Endothelial cell of umbilical vein (primary cell): ENCODE measurements at regions not wholly inside any gene's neighbourhood (a gene's known extent, or its start where the extent isn't known, plus 50 kb on each side); places are given as distances from the start of the nearest gene placed in this dataset.

Source experiments
- BruUV-seq: library from RNA; stranded (reverse); fragments of 400-500 nt; replicated peaks from 2 replicates; lab custom pipeline; 2021; lab: Mats Ljungman, UMichigan
- CTCF ChIA-PET: fragments of 300-600, 350-600 bp; sonication (Branson Sonifier 250); formaldehyde crosslinking; loops from one replicate; lab custom pipeline; 2021; ENCODE audit warnings: antibody characterized with exemption, inconsistent platforms; lab: Charles Lee
- POLR2A ChIA-PET: fragments of 300-600, 350-600 bp; sonication (Branson Sonifier 250); formaldehyde crosslinking; loops from one replicate; lab custom pipeline; 2021; ENCODE audit warnings: antibody characterized with exemption, inconsistent platforms; lab: Charles Lee
- DNase-seq: peaks from one replicate; pipeline ENCODE4 v3.0.0-alpha.2; 2011; ENCODE audit warnings: low read depth, low spot score
- FAIRE-seq: peaks from 2 replicates; lab custom pipeline; 2011; peaks lifted over from hg19 to GRCh38; lab: Jason Lieb, UNC
- H2AFZ ChIP-seq: 2 replicates; pipeline ENCODE4 v1.6.0; 2012; ENCODE audit warnings: low read depth, low read length, control low read depth, inconsistent platforms
- H3K27ac ChIP-seq: 2 replicates; pipeline ENCODE4 v1.5.1; 2011; ENCODE audit warnings: low read depth, mild to moderate bottlenecking, control low read depth, low read length, moderate library complexity; ENCODE audit not compliant: insufficient read depth
- H3K27me3 ChIP-seq, 2 experiments: 2 replicates each; pipeline versions ENCODE4 v1.6.0 to v1.6.1; 2011; ENCODE audit warnings: low read length in 2 of 2, mixed read lengths in 1 of 2; ENCODE audit not compliant: control insufficient read depth in 2 of 2, insufficient read depth in 2 of 2
- H3K36me3 ChIP-seq, 2 experiments: 2 replicates in 1 of 2; 3 replicates in 1 of 2; pipeline ENCODE4 v1.5.1; 2011; ENCODE audit warnings: low read length in 2 of 2, mild to moderate bottlenecking in 1 of 2, moderate library complexity in 1 of 2; ENCODE audit not compliant: control insufficient read depth in 2 of 2, insufficient read depth in 2 of 2; ENCODE audit errors: extremely low read depth in 1 of 2
- H3K4me1 ChIP-seq: 3 replicates; pipeline ENCODE4 v1.5.1; 2011; ENCODE audit warnings: mild to moderate bottlenecking, low read length; ENCODE audit not compliant: control insufficient read depth, insufficient read depth; ENCODE audit errors: extremely low read depth
- H3K4me2 ChIP-seq: 2 replicates; pipeline ENCODE4 v1.6.1; 2011; ENCODE audit warnings: low read length, control low read depth, mixed read lengths; ENCODE audit not compliant: insufficient read depth
- H3K4me3 ChIP-seq, 3 experiments: fragments of 200-600 bp in 1 of 3; sonication (generic), shearing (Covaris generic) in 1 of 3; replicated peaks in 1 of 3; 2 replicates each; pipeline ENCODE4 v1.5.1; 2011 to 2016; ENCODE audit warnings: control low read depth in 3 of 3, low read length in 3 of 3, mild to moderate bottlenecking in 2 of 3, inconsistent platforms in 1 of 3, low read depth in 1 of 3, moderate library complexity in 1 of 3; ENCODE audit not compliant: insufficient read depth in 1 of 3
- H3K79me2 ChIP-seq: 2 replicates; pipeline ENCODE4 v1.6.0; 2012; ENCODE audit warnings: low read length, inconsistent platforms; ENCODE audit not compliant: control insufficient read depth, insufficient read depth
- H3K9ac ChIP-seq: replicated peaks from 2 replicates; pipeline ENCODE3; 2011; ENCODE audit warnings: low read length, control low read depth; ENCODE audit not compliant: insufficient read depth; ENCODE audit errors: extremely low read depth
- H3K9me1 ChIP-seq: replicated peaks from 3 replicates; pipeline ENCODE4 v1.6.0; 2011; ENCODE audit warnings: mild to moderate bottlenecking, low read length; ENCODE audit not compliant: control insufficient read depth, insufficient read depth; ENCODE audit errors: extremely low read depth
- H3K9me3 ChIP-seq: replicated peaks from 2 replicates; pipeline ENCODE4 v1.5.1; 2012; ENCODE audit warnings: low read length, inconsistent platforms; ENCODE audit not compliant: control insufficient read depth, insufficient read depth
- H4K20me1 ChIP-seq: replicated peaks from 2 replicates; pipeline ENCODE3; 2011; ENCODE audit warnings: mild to moderate bottlenecking, low read length; ENCODE audit not compliant: control insufficient read depth, insufficient read depth; ENCODE audit errors: extremely low read depth
- CTCF ChIP-seq, 2 donors: IDR thresholded peaks; 1 replicate in 1 of 2; 2 replicates in 1 of 2; pipeline ENCODE4 v1.5.1; 2011; ENCODE audit warnings: low read length in 2 of 2, mild to moderate bottlenecking in 2 of 2, moderate library complexity in 2 of 2, control low read depth in 1 of 2, inconsistent platforms in 1 of 2, low read depth in 1 of 2; ENCODE audit not compliant: insufficient read depth in 1 of 2; ENCODE audit errors: extremely low read depth in 1 of 2
- EZH2 ChIP-seq: IDR thresholded peaks from 2 replicates; pipeline ENCODE4 v1.6.1; 2012; ENCODE audit warnings: borderline replicate concordance, low read depth, mild to moderate bottlenecking, moderate library complexity, low read length, inconsistent platforms; ENCODE audit not compliant: severe bottlenecking
- FOS ChIP-seq: IDR thresholded peaks from 2 replicates; pipeline ENCODE4 v1.6.1; 2011; ENCODE audit warnings: mild to moderate bottlenecking, low read length, moderate library complexity, borderline replicate concordance; ENCODE audit not compliant: insufficient read depth
- GATA2 ChIP-seq: IDR thresholded peaks from 2 replicates; pipeline ENCODE4 v1.7.0; 2011; ENCODE audit warnings: low read depth, mild to moderate bottlenecking, moderate library complexity, mixed read lengths, low read length; ENCODE audit not compliant: insufficient read length, insufficient read depth
- JUN ChIP-seq: IDR thresholded peaks from 2 replicates; pipeline ENCODE4 v1.6.1; 2011; ENCODE audit warnings: borderline replicate concordance, low read depth; ENCODE audit not compliant: insufficient read length, insufficient read depth
- MYC ChIP-seq: IDR thresholded peaks from one replicate; pipeline ENCODE4 v1.6.1; 2011; ENCODE audit warnings: mild to moderate bottlenecking, low read depth, low read length
- POLR2A ChIP-seq: IDR thresholded peaks from 2 replicates; pipeline ENCODE4 v1.6.1; 2012; ENCODE audit warnings: low read depth, mild to moderate bottlenecking, control low read depth, low read length
- POLR2AphosphoS5 ChIP-seq: IDR thresholded peaks from 2 replicates; pipeline ENCODE4 v1.6.1; 2012; ENCODE audit warnings: low read depth, mild to moderate bottlenecking, control low read depth, low read length, moderate library complexity; ENCODE audit not compliant: insufficient read depth
- dilution Hi-C: fragments of 300-500 bp; cut with MboI; formaldehyde crosslinking; loops from one replicate; pipeline ENCODE4 v1.15.0; 2019; ENCODE audit warnings: low sequenced_read_pairs; ENCODE audit not compliant: extremely low pct_ligation_motif_present
- intact Hi-C: fragments of 100-400 bp; cut with micrococcal nuclease; formaldehyde crosslinking; loops from one replicate; pipeline ENCODE4 v1.10.0; 2022
- TF ChIP-seq, protein P1 (sequence below): IDR thresholded peaks from 2 replicates; pipeline ENCODE4 v1.6.1; 2011; ENCODE audit not compliant: insufficient read depth, insufficient read length

GRCh38 chr2:173762221-173762620 is 203.0 kb downstream of the SP3 start:
- H3K4me2 ChIP-seq, result no peak overlapping the region
- ChIA-PET CTCF (no interaction called here), POLR2A (no interaction called here)
- no peaks in the 10 kb centered on the region for H3K4me1 ChIP-seq
- H3K9me3 ChIP-seq, result no peaks in the 10 kb centered on the region
- intact Hi-C loops (no loop called here), dilution Hi-C loops (no loop called here)
- no peak overlapping the region for H3K4me3 ChIP-seq
- H3K79me2 ChIP-seq, result no peaks in the 10 kb centered on the region
- H3K9me1 ChIP-seq, result no peaks in the 10 kb centered on the region
- no peak overlapping the region for H3K9ac ChIP-seq
- FAIRE-seq (no peak), DNase-seq (no peak)
- no peaks in the 10 kb centered on the region for H3K36me3 ChIP-seq
- H2AFZ ChIP-seq, result no peak overlapping the region
- no peaks in the 10 kb centered on the region for H4K20me1 ChIP-seq
- no peak overlapping the region for H3K27ac ChIP-seq
- no peak for TF ChIP-seq GATA2
- TF ChIP-seq MYC, result no peak
- TF ChIP-seq FOS, result no peak
- TF ChIP-seq, protein P1, sequence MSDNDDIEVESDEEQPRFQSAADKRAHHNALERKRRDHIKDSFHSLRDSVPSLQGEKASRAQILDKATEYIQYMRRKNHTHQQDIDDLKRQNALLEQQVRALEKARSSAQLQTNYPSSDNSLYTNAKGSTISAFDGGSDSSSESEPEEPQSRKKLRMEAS, result no peak
- TF ChIP-seq JUN, result no peak
- TF ChIP-seq EZH2, result no peak
- TF ChIP-seq POLR2A, result no peak
- no peak for TF ChIP-seq CTCF (IDR thresholded peaks at IDR 0.05; ENCODE audit: extremely low read depth in 1 of 2, insufficient read depth in 1 of 2, low read depth in 1 of 2, low read length in 2 of 2)
- TF ChIP-seq POLR2AphosphoS5, result no peak
- BruUV-seq, result no TSS peak
- H3K27me3 ChIP-seq, result peaks cover 2 to 3% of the 10 kb centered on the region in 2 experiments
